CD14-positive monocyte (primary cell): ENCODE measurements at regions not wholly inside any gene's neighbourhood (a gene's known extent, or its start where the extent isn't known, plus 50 kb on each side); places are given as distances from the start of the nearest gene placed in this dataset.

Experiments used
- DNase-seq, 3 donors: peaks; one replicate each; pipeline ENCODE4 v3.0.0-alpha.2; 2011 to 2022
- H2AFZ ChIP-seq: 2 replicates; pipeline ENCODE4 v1.6.0; 2012; ENCODE audit warnings: mild to moderate bottlenecking, low read depth, low read length, inconsistent platforms; ENCODE audit not compliant: insufficient read depth, poor library complexity, severe bottlenecking
- H3K27ac ChIP-seq, 2 donors: 1 replicate in 1 of 2; 2 replicates in 1 of 2; pipeline ENCODE4 v1.5.1; 2012 to 2013; ENCODE audit warnings: low read length in 2 of 2, control low read depth in 1 of 2, inconsistent platforms in 1 of 2, low read depth in 1 of 2, mild to moderate bottlenecking in 1 of 2
- H3K27me3 ChIP-seq, 2 donors: one replicate each; pipeline versions ENCODE4 v1.6.0 to v1.6.1; 2011 to 2013; ENCODE audit warnings: low read length in 2 of 2; ENCODE audit not compliant: control insufficient read depth in 2 of 2, insufficient read depth in 2 of 2
- H3K36me3 ChIP-seq, 2 donors: replicated peaks in 1 of 2; 1 replicate in 1 of 2; 2 replicates in 1 of 2; pipeline versions ENCODE4 v1.5.1 to v1.6.1; 2012 to 2013; ENCODE audit warnings: low read length in 2 of 2, control low read depth in 1 of 2, inconsistent platforms in 1 of 2, mild to moderate bottlenecking in 1 of 2; ENCODE audit not compliant: insufficient read depth in 2 of 2, control insufficient read depth in 1 of 2
- H3K4me1 ChIP-seq, 2 donors: 1 replicate in 1 of 2; 2 replicates in 1 of 2; pipeline versions ENCODE4 v1.5.1 to v1.6.1; 2012 to 2013; ENCODE audit warnings: low read length in 2 of 2, control low read depth in 1 of 2, inconsistent platforms in 1 of 2, mild to moderate bottlenecking in 1 of 2, moderate library complexity in 1 of 2; ENCODE audit not compliant: insufficient read depth in 2 of 2, control insufficient read depth in 1 of 2
- H3K4me2 ChIP-seq: replicated peaks from 2 replicates; pipeline ENCODE3; 2012; ENCODE audit warnings: low read length, moderate library complexity, mild to moderate bottlenecking; ENCODE audit not compliant: poor library complexity, severe bottlenecking; ENCODE audit errors: extremely low read depth
- H3K4me3 ChIP-seq, 3 experiments: fragments of 200-600 bp in 1 of 3; sonication (generic) in 1 of 3; replicated peaks in 1 of 3; 1 replicate in 2 of 3; 2 replicates in 1 of 3; pipeline ENCODE4 v1.5.1; 2011 to 2013; ENCODE audit warnings: low read length in 3 of 3, mild to moderate bottlenecking in 3 of 3, control low read depth in 2 of 3, low read depth in 2 of 3, inconsistent platforms in 1 of 3, moderate library complexity in 1 of 3
- H3K79me2 ChIP-seq: 2 replicates; pipeline ENCODE4 v1.6.0; 2012; ENCODE audit warnings: mild to moderate bottlenecking, control low read depth, inconsistent platforms, low read length, moderate library complexity; ENCODE audit not compliant: insufficient read depth
- H3K9ac ChIP-seq: 2 replicates; pipeline ENCODE4 v1.6.0; 2017; ENCODE audit warnings: low read length, mild to moderate bottlenecking; ENCODE audit not compliant: insufficient read depth, poor library complexity, severe bottlenecking
- H3K9me3 ChIP-seq, 2 donors: replicated peaks in 1 of 2; 1 replicate in 1 of 2; 2 replicates in 1 of 2; pipeline versions ENCODE4 v1.5.1 to v1.6.1; 2012 to 2013; ENCODE audit warnings: low read length in 2 of 2, control low read depth in 1 of 2; ENCODE audit not compliant: control insufficient read depth in 1 of 2, insufficient read depth in 1 of 2
- H4K20me1 ChIP-seq: 2 replicates; pipeline ENCODE4 v1.6.0; 2012; ENCODE audit warnings: mild to moderate bottlenecking, low read length, control low read depth, moderate library complexity; ENCODE audit not compliant: insufficient read depth
- H3K27ac Mint-ChIP-seq, 7 donors: one replicate each; pipeline ENCODE4 v1.8.0; 2020; ENCODE audit warnings: mild to moderate bottlenecking in 7 of 7, mixed read lengths in 7 of 7, moderate library complexity in 6 of 7, inconsistent platforms in 2 of 7
- H3K27me3 Mint-ChIP-seq, 3 donors: one replicate each; pipeline ENCODE4 v1.8.0; 2021 to 2022; ENCODE audit warnings: low read depth in 3 of 3, mild to moderate bottlenecking in 3 of 3, mixed read lengths in 3 of 3, moderate library complexity in 3 of 3, inconsistent platforms in 1 of 3
- H3K36me3 Mint-ChIP-seq, 2 donors: one replicate each; pipeline ENCODE4 v1.8.0; 2020; ENCODE audit warnings: mixed read lengths in 2 of 2, inconsistent platforms in 1 of 2, mild to moderate bottlenecking in 1 of 2
- H3K4me1 Mint-ChIP-seq: one replicate; pipeline ENCODE4 v1.8.0; 2020; ENCODE audit warnings: mild to moderate bottlenecking, mixed read lengths
- H3K4me3 Mint-ChIP-seq, 2 donors: one replicate each; pipeline ENCODE4 v1.8.0; 2020; ENCODE audit warnings: mild to moderate bottlenecking in 2 of 2, mixed read lengths in 2 of 2, moderate library complexity in 1 of 2
- H3K9me3 Mint-ChIP-seq, 7 donors: one replicate each; pipeline ENCODE4 v1.8.0; 2020 to 2022; ENCODE audit warnings: mixed read lengths in 7 of 7, mild to moderate bottlenecking in 6 of 7, moderate library complexity in 6 of 7, inconsistent platforms in 2 of 7
- CTCF ChIP-seq: fragments of 200-600 bp; IDR thresholded peaks from one replicate; pipeline ENCODE4 v1.8.0; 2022; ENCODE audit warnings: antibody characterized with exemption, mild to moderate bottlenecking
- WGBS: methylation state at CpG from one replicate; pipeline ENCODE4 v1.1.5; 2013; ENCODE audit warnings: missing lambda C conversion rate; ENCODE audit not compliant: insufficient coverage; 5-methylcytosine and 5-hydroxymethylcytosine counted together
- intact Hi-C, 2 donors: fragments of 100-400 bp; cut with micrococcal nuclease; formaldehyde crosslinking; loops; one replicate each; pipeline versions ENCODE4 v1.15.0 to v1.15.1; 2023

- no peaks in the 10 kb centered on the region for H3K4me1 ChIP-seq
- no peaks in the 10 kb centered on the region for H3K79me2 ChIP-seq
- H2AFZ ChIP-seq, result no peak overlapping the region
- no peak for DNase-seq
- H3K9me3 ChIP-seq, result peaks cover 0 to 9% of the 10 kb centered on the region in 2 donors
- peaks cover under 1 to 12% (median 4%) of the 10 kb centered on the region in 7 donors for H3K9me3 Mint-ChIP-seq
- no peak overlapping the region for H3K4me3 ChIP-seq
- TF ChIP-seq CTCF, result no peak
- no peaks in the 10 kb centered on the region for H3K36me3 ChIP-seq
- H3K27ac Mint-ChIP-seq, result no peak overlapping the region
- no peaks in the 10 kb centered on the region for H4K20me1 ChIP-seq
- H3K4me2 ChIP-seq, result no peak overlapping the region
- intact Hi-C loops, result no loop called here
- 6% methylated on average over 3 of the region's 4 CpGs for WGBS
- no peaks in the 10 kb centered on the region for H3K4me1 Mint-ChIP-seq
- no peaks in the 10 kb centered on the region for H3K27me3 Mint-ChIP-seq
- no peaks in the 10 kb centered on the region for H3K36me3 Mint-ChIP-seq
- no peaks in the 10 kb centered on the region for H3K27me3 ChIP-seq
- no peak overlapping the region for H3K4me3 Mint-ChIP-seq
- H3K27ac ChIP-seq, result no peak overlapping the region
- H3K9ac ChIP-seq, result no peak overlapping the region
Measured at GRCh38 chrX:56068274-56068758, 163.8 kb upstream of the KLF8 start.

GRCh38 chrX:56069299-56069931 is 162.7 kb upstream of the KLF8 start:
- Histone ChIP-seq H3K27ac (no peak overlapping the region), H3K79me2 (no peaks in the 10 kb centered on the region), H3K9ac (no peak overlapping the region), H3K4me1 (no peaks in the 10 kb centered on the region), H3K36me3 (no peaks in the 10 kb centered on the region), H3K9me3 (peaks cover 0 to 5% of the 10 kb centered on the region in 2 donors), H4K20me1 (no peaks in the 10 kb centered on the region), H3K27me3 (no peaks in the 10 kb centered on the region), H3K4me2 (no peak overlapping the region), H3K4me3 (no peak overlapping the region), H2AFZ (no peak overlapping the region)
- peaks cover 0 to 10% (median 4%) of the 10 kb centered on the region in 7 donors for H3K9me3 Mint-ChIP-seq
- H3K36me3 Mint-ChIP-seq, result no peaks in the 10 kb centered on the region
- intact Hi-C loops, result no loop called here
- no peak overlapping the region for H3K27ac Mint-ChIP-seq
- no peak for TF ChIP-seq CTCF
- no peaks in the 10 kb centered on the region for H3K4me1 Mint-ChIP-seq
- 80% methylated on average over 7 of the region's 9 CpGs for WGBS
- DNase-seq, result no peak
- H3K4me3 Mint-ChIP-seq, result no peak overlapping the region
- no peaks in the 10 kb centered on the region for H3K27me3 Mint-ChIP-seq
